SIG-M5 treated with dmso at 0.1 percent for 504 hours (cell line): ENCODE measurements at regions not wholly inside any gene's neighbourhood (a gene's known extent, or its start where the extent isn't known, plus 50 kb on each side); places are given as distances from the start of the nearest gene placed in this dataset.

Experiments used
- DNase-seq: peaks from one replicate; lab custom pipeline; 2025; ENCODE audit not compliant: unreplicated experiment; lab: John Stamatoyannopoulos, UW

GRCh38 chr5:1952444-1953099, 69.8 kb upstream of the IRX4 start:
- no peak for DNase-seq

DNA sequence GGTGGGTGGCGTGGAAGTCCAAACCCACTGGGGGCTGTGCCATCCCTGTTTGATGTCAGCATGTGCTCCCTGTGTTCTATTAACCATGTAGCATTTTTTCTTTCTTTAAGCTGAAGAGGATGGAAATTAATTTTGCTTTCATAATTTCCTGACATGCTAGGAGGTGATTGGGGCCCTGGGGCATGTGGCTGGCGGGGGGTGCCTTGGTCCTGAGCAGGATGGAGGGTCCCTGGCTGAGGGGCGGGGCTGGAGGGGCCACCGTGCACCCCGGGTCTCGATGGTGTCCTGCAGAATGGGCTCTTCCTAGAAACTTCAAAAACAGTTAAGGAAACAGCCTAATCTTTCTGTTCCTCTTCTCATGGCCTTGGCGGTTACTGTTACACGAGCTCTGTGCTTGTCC, 69.3 kb upstream of the IRX4 start:
- no peak for DNase-seq

DNA sequence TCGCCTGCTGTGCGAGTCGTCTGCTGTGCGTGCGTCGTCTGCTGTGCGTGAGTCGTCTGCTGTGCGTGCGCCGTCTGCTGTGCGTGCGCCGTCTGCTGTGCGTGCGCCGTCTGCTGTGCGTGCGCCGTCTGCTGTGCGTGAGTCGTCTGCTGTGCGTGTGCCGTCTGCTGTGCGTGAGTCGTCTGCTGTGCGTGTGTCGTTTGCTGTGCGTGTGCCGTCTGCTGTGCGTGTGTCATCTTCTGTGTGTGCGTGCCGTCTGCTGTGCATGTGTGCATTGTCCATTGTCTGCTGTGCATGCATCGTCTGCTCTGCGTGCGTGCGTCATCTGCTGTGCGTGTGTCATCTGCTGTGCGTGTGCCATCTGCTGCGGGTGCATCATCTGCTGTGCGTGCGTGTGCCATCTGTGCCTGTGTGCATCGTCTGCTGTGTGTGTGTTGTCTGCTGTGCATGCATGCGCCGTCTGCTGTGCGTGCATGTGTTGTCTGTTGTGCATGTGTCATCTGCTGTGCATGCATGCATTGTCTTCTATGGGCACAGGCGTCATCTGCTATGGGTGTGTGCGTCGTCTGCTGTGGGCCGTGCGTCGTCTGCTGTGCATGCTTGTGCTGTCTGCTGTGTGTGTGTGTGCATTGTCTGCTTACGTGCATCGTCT, 68.6 kb upstream of the IRX4 start:
- DNase-seq: no peak

DNA sequence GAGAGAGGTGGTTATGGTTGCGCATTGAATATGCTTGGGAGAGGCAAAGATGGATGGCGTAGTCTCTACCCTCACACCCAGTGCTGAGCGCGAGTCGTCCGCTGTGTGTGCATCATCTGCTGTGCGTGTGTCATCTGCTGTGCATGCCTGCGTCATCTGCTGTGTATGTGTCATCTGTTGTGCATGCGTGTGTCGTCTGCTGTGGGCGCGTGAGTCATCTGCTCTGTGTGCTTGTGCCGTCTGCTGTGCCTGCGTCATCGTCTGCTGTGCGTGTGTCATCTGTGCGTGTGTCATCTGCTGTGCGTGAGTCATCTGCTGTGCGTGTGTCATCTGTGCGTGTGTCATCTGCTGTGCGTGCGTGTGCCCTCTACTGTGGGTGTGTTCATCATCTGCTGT, 68.0 kb upstream of the IRX4 start:
- no peak for DNase-seq

DNA sequence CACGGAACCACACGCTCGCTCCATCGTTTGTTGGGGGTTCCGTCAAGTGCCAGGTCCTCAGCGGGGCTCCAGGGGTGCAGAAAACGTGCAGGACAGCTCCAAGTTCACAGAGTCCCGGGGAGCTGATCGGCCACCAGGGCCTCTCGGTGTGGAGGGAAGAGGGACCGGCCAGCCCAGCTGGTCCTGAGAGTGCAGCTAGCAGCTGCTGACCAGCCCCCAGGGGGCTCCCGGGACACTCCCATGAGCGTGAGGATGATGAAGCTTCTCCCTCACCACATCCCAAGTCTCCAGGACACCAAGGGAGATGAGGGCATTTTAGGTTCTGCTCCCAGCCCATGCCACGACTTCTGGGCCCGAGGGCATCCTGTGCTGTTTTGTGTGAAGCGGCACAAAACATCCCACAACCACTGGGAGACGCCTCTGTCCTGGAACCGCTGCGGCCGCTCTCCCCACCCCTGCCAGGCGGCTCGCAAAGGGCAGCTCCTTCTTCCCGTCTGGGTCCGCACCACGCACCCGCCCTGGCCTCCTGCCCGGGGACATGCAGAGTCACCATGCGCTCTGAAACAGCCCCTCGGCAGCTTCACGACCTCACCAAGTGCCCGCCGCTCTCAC, 67.5 kb upstream of the IRX4 start:
- DNase-seq: no peak

DNA sequence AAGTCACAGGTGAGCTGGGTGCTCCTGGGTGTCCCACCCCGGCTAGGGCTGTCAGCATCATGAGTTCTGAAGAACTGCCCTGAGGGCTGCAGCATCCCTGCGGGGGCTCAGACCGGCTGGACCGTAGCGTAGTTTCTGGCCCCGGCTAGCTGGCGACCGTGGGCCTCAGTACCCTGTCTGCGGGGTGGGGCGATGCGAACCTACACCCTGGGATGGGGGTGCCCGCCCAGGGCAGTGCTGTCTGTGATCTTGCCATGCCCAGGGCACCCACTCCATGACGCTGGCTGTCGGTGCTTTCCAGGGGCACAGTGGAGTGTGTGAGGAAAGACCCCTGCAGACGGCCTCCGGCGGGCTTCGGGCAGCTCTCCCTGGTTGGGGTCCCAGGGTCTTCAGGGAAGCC, 66.5 kb upstream of the IRX4 start:
- no peak for DNase-seq

DNA sequence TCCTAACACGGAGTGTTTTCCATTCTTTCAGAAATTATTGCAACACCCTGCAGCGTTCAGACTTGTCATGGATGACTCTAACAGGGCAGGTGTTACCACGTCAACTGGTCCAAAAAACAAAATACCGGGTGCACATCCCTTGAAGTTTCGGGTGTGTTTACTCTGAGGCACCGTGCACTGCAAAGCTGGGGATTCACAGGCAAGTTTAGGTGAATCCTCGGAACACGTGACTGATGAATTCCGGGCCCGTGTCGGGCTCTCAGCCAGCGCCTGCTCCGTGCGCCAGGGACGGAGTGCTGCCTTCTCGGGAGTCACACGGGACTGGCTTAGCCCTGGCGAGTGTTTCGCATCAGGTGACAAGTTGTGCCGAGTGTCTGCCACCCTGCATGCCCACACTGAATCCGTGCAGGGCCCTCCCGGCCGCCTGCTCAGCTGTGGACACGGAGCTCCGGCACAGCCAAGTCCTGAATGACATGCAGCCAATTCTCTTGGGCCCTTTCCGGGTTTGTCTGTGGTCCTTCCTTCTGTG, 66.0 kb upstream of the IRX4 start:
- no peak for DNase-seq

DNA sequence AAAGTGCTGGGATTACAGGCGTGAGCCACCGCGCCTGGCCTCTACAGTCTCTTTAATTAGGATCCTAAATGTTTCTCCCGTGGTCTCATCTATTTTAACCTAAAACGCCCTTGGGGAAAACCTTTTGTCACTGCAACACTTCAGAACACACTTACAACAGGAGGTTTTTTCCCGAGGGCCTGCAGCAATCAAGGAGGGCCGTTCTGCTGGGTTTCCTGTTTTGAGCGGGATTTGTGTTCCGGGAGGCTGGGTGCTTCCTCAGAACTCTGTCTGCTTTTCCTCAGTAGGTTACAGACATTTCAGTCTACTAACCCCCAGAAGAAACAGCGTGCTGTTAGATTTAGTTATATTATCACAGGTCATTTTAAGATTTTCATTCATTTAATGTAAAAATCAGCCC, 65.4 kb upstream of the IRX4 start:
- DNase-seq: no peak

DNA sequence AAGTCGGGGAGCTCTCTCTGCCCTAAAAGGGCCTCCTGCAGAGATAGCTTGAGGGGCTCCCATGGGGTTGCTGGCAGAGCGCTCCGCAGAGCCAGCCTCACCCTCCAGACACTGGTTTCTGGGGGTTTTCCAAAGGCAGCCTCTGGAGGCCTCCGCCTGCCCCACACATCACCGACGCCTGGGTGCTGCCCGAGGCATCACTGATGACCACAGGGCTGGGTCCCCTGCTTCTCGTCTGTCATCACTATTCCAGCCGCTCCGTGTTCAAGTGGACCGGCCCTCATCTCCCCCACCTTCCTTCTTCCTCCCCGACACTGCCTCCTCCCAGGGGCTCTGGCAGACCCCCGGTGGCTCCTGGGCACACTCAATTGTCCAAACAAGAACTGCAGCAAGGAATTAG, 64.1 kb upstream of the IRX4 start:
- no peak for DNase-seq

DNA sequence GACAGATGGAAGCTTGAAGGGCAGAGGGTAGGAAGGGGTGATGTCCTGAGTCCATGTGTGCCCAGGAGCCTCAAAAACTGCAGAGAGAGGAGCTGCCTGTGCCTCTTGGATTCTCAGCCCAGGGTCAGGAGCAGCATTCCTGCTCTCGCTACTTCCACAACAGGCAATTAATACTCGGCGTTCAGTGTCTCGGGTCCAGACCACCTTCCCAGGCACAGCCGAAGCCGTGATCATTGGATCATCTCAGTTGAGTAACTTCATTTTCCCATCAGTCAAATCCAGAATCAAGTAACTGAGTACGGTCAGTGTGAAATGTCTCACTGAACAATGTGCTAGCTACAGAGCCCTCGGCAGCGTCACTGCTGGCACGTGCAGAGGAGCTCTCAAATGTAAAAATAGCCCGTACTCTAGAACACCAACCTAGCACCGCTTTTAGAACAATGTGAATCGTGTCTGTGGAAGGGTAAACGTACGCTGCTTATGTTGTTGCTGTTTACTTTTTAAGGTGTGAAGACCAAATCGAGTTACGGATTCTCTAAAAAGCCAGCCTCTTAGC, 63.5 kb upstream of the IRX4 start:
- DNase-seq: no peak

GRCh38 chr5:1945606-1946005, 62.9 kb upstream of the IRX4 start:
- no peak for DNase-seq

- DNase-seq: no peak
These were observed 61.7 kb upstream of the IRX4 start for GRCh38 chr5:1944408-1944807.

DNA sequence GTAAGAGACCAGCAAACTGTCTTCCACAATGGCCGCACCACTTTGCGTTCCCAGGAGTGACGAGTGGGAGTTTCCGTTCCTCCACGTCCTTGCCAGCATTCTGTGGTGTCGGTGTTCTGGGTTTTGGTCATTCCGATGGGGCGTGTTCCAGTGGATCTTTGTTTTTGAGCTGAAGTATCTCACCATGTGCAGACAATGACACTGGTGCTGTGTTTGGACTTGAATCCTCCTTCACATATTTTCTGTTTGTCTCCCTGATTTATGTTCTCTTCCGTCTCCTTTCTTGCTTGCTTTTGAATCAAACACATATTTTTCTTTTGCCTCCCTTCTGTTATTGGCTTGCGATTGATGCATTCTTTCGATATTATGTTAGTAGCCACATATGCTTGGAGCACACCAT, 60.8 kb upstream of the IRX4 start:
- DNase-seq: no peak

- DNase-seq: no peak
These were observed 59.9 kb upstream of the IRX4 start for GRCh38 chr5:1942630-1943029.

- DNase-seq: no peak
These were observed 59.4 kb upstream of the IRX4 start for GRCh38 chr5:1942158-1942557.

DNA sequence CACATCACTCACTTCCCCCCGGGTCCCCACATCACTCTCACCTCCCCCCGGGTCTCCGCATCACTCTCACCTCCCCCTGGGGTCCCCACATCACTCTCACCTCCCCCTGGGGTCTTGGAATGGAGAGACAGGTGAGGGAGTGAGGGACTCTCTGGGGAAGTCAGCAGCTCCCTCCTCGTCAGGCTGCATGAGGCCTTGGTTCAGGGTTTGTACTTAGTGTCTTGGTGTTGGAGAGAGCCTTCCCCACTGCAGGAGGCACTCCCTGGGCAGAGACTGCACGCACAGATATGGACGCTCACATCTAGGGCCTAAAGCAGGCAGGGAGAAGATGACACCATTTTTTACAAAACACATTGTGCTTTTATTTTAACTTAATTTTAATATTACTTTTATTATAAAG, 56.5 kb upstream of the IRX4 start:
- DNase-seq: no peak

- DNase-seq: no peak
These were observed 55.7 kb upstream of the IRX4 start for GRCh38 chr5:1938310-1939000.

DNA sequence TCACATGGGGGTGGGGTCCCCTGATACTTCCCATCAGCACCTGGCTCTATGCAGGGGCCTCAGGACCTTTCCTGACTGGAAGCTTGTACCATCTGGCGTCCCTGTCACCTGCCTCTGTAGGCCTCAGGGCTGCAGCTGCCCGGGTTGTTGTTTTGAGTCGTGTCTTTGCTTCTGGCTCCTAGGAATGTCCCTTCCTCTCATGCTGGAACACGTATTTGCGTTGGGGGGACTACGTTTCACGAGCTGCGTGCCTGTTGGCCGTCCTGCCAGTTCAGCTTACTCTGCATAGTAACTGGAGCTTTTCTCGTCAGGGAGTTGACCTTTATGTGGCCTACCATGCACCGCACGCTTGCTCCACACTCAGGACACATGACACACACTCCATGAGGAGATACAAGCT, 54.9 kb upstream of the IRX4 start:
- no peak for DNase-seq

DNA sequence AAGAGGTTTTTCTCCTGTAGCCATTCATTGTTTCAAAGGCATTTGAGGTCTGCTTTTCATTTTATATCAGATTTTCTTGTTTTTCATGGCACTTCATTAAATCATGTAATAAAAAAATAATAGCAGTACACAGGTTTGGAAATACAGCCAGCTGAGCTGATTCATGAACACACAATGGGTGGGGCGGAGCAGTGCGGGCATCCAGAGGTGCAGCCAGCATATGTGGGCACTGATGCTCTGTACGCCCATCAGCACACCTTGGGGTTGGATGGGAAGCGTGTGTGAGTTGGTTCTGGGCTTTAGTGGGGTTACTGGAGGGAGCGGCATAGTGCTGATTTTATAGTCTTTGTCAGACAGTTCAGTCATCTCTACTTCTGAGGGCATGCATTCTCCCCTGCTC, 54.2 kb upstream of the IRX4 start:
- no peak for DNase-seq

DNA sequence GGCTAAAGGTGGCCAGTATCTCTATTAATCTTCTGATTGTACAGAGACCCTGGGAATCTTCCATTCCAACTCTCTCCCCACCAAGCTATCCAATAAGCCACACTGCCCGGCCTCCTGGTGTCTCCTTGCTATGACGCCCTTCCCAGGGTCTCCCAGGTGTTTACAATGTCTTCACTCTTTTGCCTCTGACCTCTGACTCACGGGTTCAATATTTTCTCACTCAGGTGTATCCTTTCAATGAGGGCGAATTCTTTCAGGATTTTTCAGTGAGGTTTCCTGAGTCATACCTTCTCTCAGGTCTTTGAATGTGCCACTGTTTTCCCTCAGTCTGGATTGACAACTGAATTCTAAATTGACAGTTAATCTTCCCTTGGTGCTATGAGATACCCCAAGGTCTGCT, 53.7 kb upstream of the IRX4 start:
- peak; percentile 0 for DNase-seq

DNA sequence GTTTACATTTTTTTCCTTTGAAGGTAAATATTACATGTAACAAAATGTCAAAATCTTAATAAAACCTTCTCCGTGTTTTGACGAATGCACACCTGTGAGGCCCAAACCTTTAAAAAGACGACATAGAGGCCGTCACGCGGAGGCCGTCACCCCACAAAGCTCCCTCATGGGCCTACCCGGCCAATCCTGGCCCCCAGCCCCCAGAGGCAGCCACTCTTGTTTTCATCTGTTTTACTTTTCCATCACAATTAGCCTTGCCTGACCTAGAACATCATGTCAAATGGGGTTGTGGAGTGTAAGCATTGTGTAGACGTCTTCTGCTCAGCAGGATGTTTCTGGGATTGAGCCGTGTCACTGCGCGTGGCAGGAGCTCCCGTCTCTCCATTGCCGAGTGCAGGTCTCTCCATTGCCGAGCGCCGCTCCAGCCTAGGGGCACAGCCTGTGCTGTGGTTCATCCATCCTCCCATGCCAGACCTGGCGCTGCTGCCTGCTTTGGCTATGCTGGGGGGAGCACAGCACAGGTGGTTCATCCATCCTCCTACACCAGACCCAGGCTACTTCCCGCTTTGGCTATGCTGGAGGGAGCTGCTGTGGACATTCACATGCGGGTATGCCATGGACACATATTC, 52.2 kb upstream of the IRX4 start:
- no peak for DNase-seq
